Keratinocyte (primary cell): ENCODE measurements at regions not wholly inside any gene's neighbourhood (a gene's known extent, or its start where the extent isn't known, plus 50 kb on each side); places are given as distances from the start of the nearest gene placed in this dataset.

Source experiments
- DNase-seq: peaks from one replicate; pipeline ENCODE4 v3.0.0-alpha.2; 2011; ENCODE audit warnings: low read depth, missing footprints, low spot score
- FAIRE-seq: peaks from 2 replicates; lab custom pipeline; 2011; peaks lifted over from hg19 to GRCh38; lab: Jason Lieb, UNC
- H2AFZ ChIP-seq: 2 replicates; pipeline ENCODE4 v1.6.0; 2012; ENCODE audit warnings: low read length, control low read depth, inconsistent platforms; ENCODE audit not compliant: control insufficient read depth
- H3K27ac ChIP-seq: 2 replicates; pipeline ENCODE4 v1.5.1; 2011; ENCODE audit warnings: low read length; ENCODE audit not compliant: control insufficient read depth, insufficient read depth
- H3K27me3 ChIP-seq: 3 replicates; pipeline ENCODE4 v1.6.0; 2011; ENCODE audit warnings: low read length; ENCODE audit not compliant: control insufficient read depth, insufficient read depth; ENCODE audit errors: extremely low read depth
- H3K36me3 ChIP-seq, 2 experiments: 2 replicates in 1 of 2; 3 replicates in 1 of 2; pipeline ENCODE4 v1.5.1; 2011; ENCODE audit warnings: low read length in 2 of 2, mild to moderate bottlenecking in 1 of 2; ENCODE audit not compliant: control insufficient read depth in 2 of 2, insufficient read depth in 2 of 2; ENCODE audit errors: extremely low read depth in 1 of 2
- H3K4me1 ChIP-seq: 3 replicates; pipeline ENCODE4 v1.5.1; 2011; ENCODE audit warnings: low read length; ENCODE audit not compliant: control insufficient read depth, insufficient read depth; ENCODE audit errors: extremely low read depth
- H3K4me2 ChIP-seq: 3 replicates; pipeline ENCODE4 v1.6.0; 2011; ENCODE audit warnings: low read depth, low read length; ENCODE audit not compliant: control insufficient read depth, insufficient read depth; ENCODE audit errors: extremely low read depth
- H3K4me3 ChIP-seq, 3 experiments: fragments of 200-600 bp in 1 of 3; sonication (generic) in 1 of 3; 2 replicates in 2 of 3; 3 replicates in 1 of 3; pipeline ENCODE4 v1.5.1; 2011 to 2016; ENCODE audit warnings: low read length in 3 of 3, mild to moderate bottlenecking in 3 of 3, control low read depth in 2 of 3, inconsistent platforms in 1 of 3, low read depth in 1 of 3, mixed read lengths in 1 of 3, mixed run types in 1 of 3, moderate library complexity in 1 of 3; ENCODE audit not compliant: control insufficient read depth in 2 of 3, insufficient read depth in 2 of 3; ENCODE audit errors: extremely low read depth in 1 of 3
- H3K79me2 ChIP-seq: 2 replicates; pipeline ENCODE4 v1.6.0; 2012; ENCODE audit warnings: low read length; ENCODE audit not compliant: control insufficient read depth, insufficient read depth
- H3K9ac ChIP-seq: 3 replicates; pipeline ENCODE4 v1.6.0; 2011; ENCODE audit warnings: low read length; ENCODE audit not compliant: control insufficient read depth, insufficient read depth; ENCODE audit errors: extremely low read depth
- H3K9me1 ChIP-seq: 3 replicates; pipeline ENCODE4 v1.6.0; 2011; ENCODE audit warnings: low read length; ENCODE audit not compliant: control insufficient read depth, insufficient read depth; ENCODE audit errors: extremely low read depth
- H3K9me3 ChIP-seq: 2 replicates; pipeline ENCODE4 v1.5.1; 2012; ENCODE audit warnings: low read depth, low read length; ENCODE audit not compliant: control insufficient read depth
- H4K20me1 ChIP-seq: 3 replicates; pipeline ENCODE4 v1.6.0; 2011; ENCODE audit warnings: low read length; ENCODE audit not compliant: control insufficient read depth, insufficient read depth; ENCODE audit errors: extremely low read depth
- CTCF ChIP-seq, 3 experiments: IDR thresholded peaks in 1 of 3; conservative IDR thresholded peaks in 1 of 3; optimal IDR thresholded peaks in 1 of 3; 2 replicates in 2 of 3; 3 replicates in 1 of 3; pipeline versions ENCODE3 to v1.5.1; 2011; ENCODE audit warnings: low read length in 3 of 3, mild to moderate bottlenecking in 3 of 3, moderate library complexity in 2 of 3, control low read depth in 1 of 3, inconsistent platforms in 1 of 3; ENCODE audit not compliant: insufficient read depth in 2 of 3; ENCODE audit errors: extremely low read depth in 1 of 3
- EZH2 ChIP-seq: IDR thresholded peaks from one replicate; pipeline ENCODE4 v1.6.1; 2012; ENCODE audit warnings: inconsistent platforms, mild to moderate bottlenecking, low read length, moderate library complexity
- dilution Hi-C: fragments of 300-500 bp; cut with MboI; formaldehyde crosslinking; loops from one replicate; pipeline ENCODE4 v1.7.0; 2020; ENCODE audit warnings: low sequenced_read_pairs; ENCODE audit not compliant: extremely low pct_ligation_motif_present

DNA sequence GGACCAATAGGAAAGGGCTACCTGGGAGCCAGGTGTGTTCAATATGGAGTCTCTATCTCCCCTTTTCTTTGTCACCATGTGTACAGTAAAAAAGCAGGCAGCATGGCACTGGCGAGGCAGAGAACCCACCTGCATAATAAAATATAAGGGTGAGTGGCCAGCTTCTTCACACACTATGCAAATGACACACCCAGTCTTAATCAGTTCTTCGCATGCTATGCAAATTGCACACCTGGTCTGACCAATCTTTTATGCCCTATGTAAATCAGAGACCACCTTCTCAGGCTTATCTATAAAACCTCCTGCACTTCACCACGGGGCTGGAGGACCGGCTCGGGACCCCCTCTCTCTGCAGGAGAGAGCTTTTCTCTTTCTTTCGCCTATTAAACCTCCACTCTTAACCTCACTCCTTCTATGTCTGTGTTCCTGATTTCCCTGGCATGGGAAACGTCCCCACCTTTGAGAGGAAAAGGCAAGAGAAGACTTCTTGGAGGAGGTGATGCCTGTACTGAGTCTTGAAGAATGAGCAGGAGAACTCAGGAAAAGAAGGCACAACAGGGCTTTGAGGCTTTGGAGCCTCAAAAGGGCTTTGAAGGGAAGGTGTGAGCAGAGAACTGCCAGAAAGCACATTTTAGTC, 502.1 kb downstream of the GRIN2A start:
- Histone ChIP-seq H2AFZ (no peak overlapping the region), H3K9me3 (no peaks in the 10 kb centered on the region), H3K36me3 (no peaks in the 10 kb centered on the region), H4K20me1 (no peaks in the 10 kb centered on the region), H3K9ac (no peak overlapping the region), H3K4me3 (no peak overlapping the region), H3K27me3 (no peaks in the 10 kb centered on the region), H3K9me1 (no peaks in the 10 kb centered on the region), H3K27ac (no peak overlapping the region), H3K79me2 (no peaks in the 10 kb centered on the region), H3K4me1 (no peaks in the 10 kb centered on the region), H3K4me2 (no peak overlapping the region)
- TF ChIP-seq CTCF (optimal IDR thresholded peaks at IDR 0.05 in 1 of 3, IDR thresholded peaks at IDR 0.05 in 1 of 3, conservative IDR thresholded peaks at IDR 0.05 in 1 of 3; ENCODE audit: extremely low read depth in 1 of 3, insufficient read depth in 2 of 3, low read length in 3 of 3) (no peak), EZH2 (no peak)
- FAIRE-seq, result no peak
- dilution Hi-C loops, result no loop called here
- no peak for DNase-seq

GRCh38 chr16:9680968-9681367, 501.3 kb downstream of the GRIN2A start:
- Histone ChIP-seq H3K27ac (no peak overlapping the region), H3K36me3 (no peaks in the 10 kb centered on the region), H4K20me1 (no peaks in the 10 kb centered on the region), H3K27me3 (no peaks in the 10 kb centered on the region), H3K9me1 (no peaks in the 10 kb centered on the region), H3K4me1 (no peaks in the 10 kb centered on the region), H3K9ac (no peak overlapping the region), H3K4me3 (no peak overlapping the region), H3K4me2 (no peak overlapping the region), H3K9me3 (no peaks in the 10 kb centered on the region), H2AFZ (no peak overlapping the region), H3K79me2 (no peaks in the 10 kb centered on the region)
- no peak for TF ChIP-seq CTCF (optimal IDR thresholded peaks at IDR 0.05 in 1 of 3, IDR thresholded peaks at IDR 0.05 in 1 of 3, conservative IDR thresholded peaks at IDR 0.05 in 1 of 3; ENCODE audit: extremely low read depth in 1 of 3, insufficient read depth in 2 of 3, low read length in 3 of 3)
- TF ChIP-seq EZH2, result no peak
- dilution Hi-C loops, result no loop called here
- DNase-seq (no peak), FAIRE-seq (no peak)
